ENCODE measurements at regions not wholly inside any gene's neighbourhood (a gene's known extent, or its start where the extent isn't known, plus 50 kb on each side); places are given as distances from the start of the nearest gene placed in this dataset.

DNA sequence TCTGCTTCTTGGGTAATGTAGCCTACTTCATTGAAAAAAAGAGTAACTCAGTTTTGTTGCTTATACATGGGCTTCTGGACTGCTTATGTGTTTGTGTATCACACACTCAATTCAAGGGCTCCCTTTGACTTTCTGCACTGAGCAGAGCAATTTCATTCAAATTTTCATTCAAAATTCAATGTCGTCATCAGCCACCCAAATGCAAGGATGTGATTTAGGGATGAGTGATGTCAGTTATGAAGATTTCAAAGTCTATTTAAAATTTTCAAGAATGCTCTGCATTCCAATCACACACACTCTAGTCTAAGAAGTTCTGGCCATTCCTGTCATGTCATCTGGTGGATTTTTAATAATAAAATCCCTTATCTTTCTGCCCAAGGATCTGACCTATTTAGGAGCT is 344.5 kb upstream of the ZFP64 start:
- H2AFZ ChIP-seq (ENCODE audit: low read length), result no peak overlapping the region
- H3K9me3 ChIP-seq (ENCODE audit: low read depth, low read length), result no peaks in the 10 kb centered on the region
- no peak for DNase-seq (ENCODE audit: insufficient read length, low spot score, missing footprints)
- H3K4me2 ChIP-seq (ENCODE audit: insufficient read depth, low read length), result no peak overlapping the region
- no peaks in the 10 kb centered on the region for H3K36me3 ChIP-seq (ENCODE audit: insufficient read depth, low read length)
- H3K79me2 ChIP-seq (ENCODE audit: insufficient read depth, low read length), result no peaks in the 10 kb centered on the region
- no peak overlapping the region for H3K4me3 ChIP-seq (ENCODE audit: insufficient read depth, low read length)
- H4K20me1 ChIP-seq (ENCODE audit: insufficient read depth, low read length), result no peaks in the 10 kb centered on the region
- no peak overlapping the region for H3K27ac ChIP-seq (ENCODE audit: low read depth, low read length)
- H3K4me1 ChIP-seq (ENCODE audit: insufficient read depth, low read length), result no peaks in the 10 kb centered on the region
- TF ChIP-seq, protein P1, sequence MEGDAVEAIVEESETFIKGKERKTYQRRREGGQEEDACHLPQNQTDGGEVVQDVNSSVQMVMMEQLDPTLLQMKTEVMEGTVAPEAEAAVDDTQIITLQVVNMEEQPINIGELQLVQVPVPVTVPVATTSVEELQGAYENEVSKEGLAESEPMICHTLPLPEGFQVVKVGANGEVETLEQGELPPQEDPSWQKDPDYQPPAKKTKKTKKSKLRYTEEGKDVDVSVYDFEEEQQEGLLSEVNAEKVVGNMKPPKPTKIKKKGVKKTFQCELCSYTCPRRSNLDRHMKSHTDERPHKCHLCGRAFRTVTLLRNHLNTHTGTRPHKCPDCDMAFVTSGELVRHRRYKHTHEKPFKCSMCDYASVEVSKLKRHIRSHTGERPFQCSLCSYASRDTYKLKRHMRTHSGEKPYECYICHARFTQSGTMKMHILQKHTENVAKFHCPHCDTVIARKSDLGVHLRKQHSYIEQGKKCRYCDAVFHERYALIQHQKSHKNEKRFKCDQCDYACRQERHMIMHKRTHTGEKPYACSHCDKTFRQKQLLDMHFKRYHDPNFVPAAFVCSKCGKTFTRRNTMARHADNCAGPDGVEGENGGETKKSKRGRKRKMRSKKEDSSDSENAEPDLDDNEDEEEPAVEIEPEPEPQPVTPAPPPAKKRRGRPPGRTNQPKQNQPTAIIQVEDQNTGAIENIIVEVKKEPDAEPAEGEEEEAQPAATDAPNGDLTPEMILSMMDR (IDR thresholded peaks at IDR 0.05; ENCODE audit: extremely low read depth, low read depth, low read length), result no peak
- H3K27me3 ChIP-seq (ENCODE audit: insufficient read depth, low read length), result no peaks in the 10 kb centered on the region

DNA sequence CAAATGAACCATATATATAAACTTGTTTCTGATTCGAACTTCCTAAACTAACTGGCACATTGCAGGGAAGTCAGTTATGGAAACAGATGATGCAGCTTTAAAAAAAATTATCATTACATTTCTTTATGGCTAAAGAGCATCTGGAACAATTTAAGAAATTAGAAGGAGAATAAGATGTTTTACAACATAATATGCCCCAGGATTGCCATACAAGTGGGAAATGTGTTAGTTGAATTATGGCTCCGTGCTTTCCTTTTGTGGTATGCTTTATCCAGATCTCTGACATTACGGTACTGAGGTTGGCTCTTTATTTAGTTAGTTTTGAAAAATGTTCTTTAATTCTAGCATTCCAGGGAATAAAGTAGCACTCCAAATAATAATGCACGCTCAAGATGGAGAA is 343.0 kb upstream of the ZFP64 start:
- Histone ChIP-seq H3K9me3 (ENCODE audit: low read depth, low read length) (no peaks in the 10 kb centered on the region), H3K36me3 (ENCODE audit: insufficient read depth, low read length) (no peaks in the 10 kb centered on the region), H3K79me2 (ENCODE audit: insufficient read depth, low read length) (no peaks in the 10 kb centered on the region), H3K4me2 (ENCODE audit: insufficient read depth, low read length) (no peak overlapping the region), H3K27me3 (ENCODE audit: insufficient read depth, low read length) (no peaks in the 10 kb centered on the region), H3K4me1 (ENCODE audit: insufficient read depth, low read length) (no peaks in the 10 kb centered on the region), H3K4me3 (ENCODE audit: insufficient read depth, low read length) (no peak overlapping the region), H4K20me1 (ENCODE audit: insufficient read depth, low read length) (no peaks in the 10 kb centered on the region), H3K27ac (ENCODE audit: low read depth, low read length) (no peak overlapping the region), H2AFZ (ENCODE audit: low read length) (no peak overlapping the region)
- TF ChIP-seq, protein P1 (IDR thresholded peaks at IDR 0.05; ENCODE audit: extremely low read depth, low read depth, low read length), result no peak
- DNase-seq (ENCODE audit: insufficient read length, low spot score, missing footprints), result no peak

DNA sequence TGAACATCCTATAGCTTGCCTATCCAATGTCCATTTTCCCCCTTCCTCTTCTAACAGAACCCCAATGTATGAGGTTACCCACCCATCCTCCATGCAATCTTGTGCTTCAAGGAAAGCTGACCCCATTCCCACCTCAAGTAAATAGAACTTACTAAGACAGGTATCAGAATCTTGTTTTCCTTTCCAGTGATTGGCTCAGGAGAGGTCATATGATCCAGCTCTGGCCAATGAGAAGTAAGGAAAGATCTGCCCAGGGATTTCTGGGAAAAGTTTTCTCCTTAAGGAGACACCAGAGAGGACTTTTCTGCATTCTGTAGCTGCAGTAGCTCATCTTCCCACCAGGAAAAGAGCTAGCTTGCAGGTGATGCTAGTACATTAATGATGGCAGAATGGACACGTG is 341.8 kb upstream of the ZFP64 start:
- Histone ChIP-seq H3K27me3 (ENCODE audit: insufficient read depth, low read length) (no peaks in the 10 kb centered on the region), H3K79me2 (ENCODE audit: insufficient read depth, low read length) (no peaks in the 10 kb centered on the region), H3K4me3 (ENCODE audit: insufficient read depth, low read length) (no peak overlapping the region)

DNA sequence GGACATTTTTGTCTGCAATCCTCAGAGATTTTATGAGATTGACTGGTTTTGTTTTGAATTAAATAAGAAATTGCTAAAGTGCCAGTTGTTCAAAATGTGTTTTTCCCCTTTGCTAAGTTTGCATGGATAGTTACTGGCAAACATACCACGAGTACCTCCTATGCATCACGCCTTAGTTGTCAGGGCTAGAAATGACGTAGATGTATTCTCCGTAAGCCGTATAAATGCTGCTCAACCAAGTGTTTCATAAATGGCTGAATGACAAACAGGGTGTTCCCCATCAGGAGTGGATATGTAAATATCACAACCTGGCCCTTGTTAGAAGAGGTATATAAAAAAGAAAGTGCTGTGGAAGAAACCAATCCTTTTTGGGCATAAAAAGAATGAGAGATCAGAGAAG is 341.1 kb upstream of the ZFP64 start:
- Histone ChIP-seq H3K27ac (ENCODE audit: low read depth, low read length) (no peak overlapping the region), H3K27me3 (ENCODE audit: insufficient read depth, low read length) (no peaks in the 10 kb centered on the region), H3K4me2 (ENCODE audit: insufficient read depth, low read length) (no peak overlapping the region), H2AFZ (ENCODE audit: low read length) (no peak overlapping the region), H3K9me3 (ENCODE audit: low read depth, low read length) (no peaks in the 10 kb centered on the region), H3K4me1 (ENCODE audit: insufficient read depth, low read length) (no peaks in the 10 kb centered on the region), H4K20me1 (ENCODE audit: insufficient read depth, low read length) (no peaks in the 10 kb centered on the region), H3K36me3 (ENCODE audit: insufficient read depth, low read length) (no peaks in the 10 kb centered on the region), H3K4me3 (ENCODE audit: insufficient read depth, low read length) (no peak overlapping the region), H3K79me2 (ENCODE audit: insufficient read depth, low read length) (no peaks in the 10 kb centered on the region)
- DNase-seq (ENCODE audit: insufficient read length, low spot score, missing footprints), result no peak
- TF ChIP-seq, protein P1 (IDR thresholded peaks at IDR 0.05; ENCODE audit: extremely low read depth, low read depth, low read length), result no peak

More for the DNA sequence above, 341.8 kb upstream of the ZFP64 start:
- no peaks in the 10 kb centered on the region for H3K4me1 ChIP-seq (ENCODE audit: insufficient read depth, low read length)
- DNase-seq (ENCODE audit: insufficient read length, low spot score, missing footprints), result no peak
- no peaks in the 10 kb centered on the region for H3K9me3 ChIP-seq (ENCODE audit: low read depth, low read length)
- H3K36me3 ChIP-seq (ENCODE audit: insufficient read depth, low read length), result no peaks in the 10 kb centered on the region
- H4K20me1 ChIP-seq (ENCODE audit: insufficient read depth, low read length), result no peaks in the 10 kb centered on the region
- TF ChIP-seq, protein P1 (IDR thresholded peaks at IDR 0.05; ENCODE audit: extremely low read depth, low read depth, low read length), result no peak
- no peak overlapping the region for H3K27ac ChIP-seq (ENCODE audit: low read depth, low read length)
- no peak overlapping the region for H2AFZ ChIP-seq (ENCODE audit: low read length)
- no peak overlapping the region for H3K4me2 ChIP-seq (ENCODE audit: insufficient read depth, low read length)

All from osteoblast (primary cell).